ENCODE measurements at regions not wholly inside any gene's neighbourhood (a gene's known extent, or its start where the extent isn't known, plus 50 kb on each side); places are given as distances from the start of the nearest gene placed in this dataset.

DNA sequence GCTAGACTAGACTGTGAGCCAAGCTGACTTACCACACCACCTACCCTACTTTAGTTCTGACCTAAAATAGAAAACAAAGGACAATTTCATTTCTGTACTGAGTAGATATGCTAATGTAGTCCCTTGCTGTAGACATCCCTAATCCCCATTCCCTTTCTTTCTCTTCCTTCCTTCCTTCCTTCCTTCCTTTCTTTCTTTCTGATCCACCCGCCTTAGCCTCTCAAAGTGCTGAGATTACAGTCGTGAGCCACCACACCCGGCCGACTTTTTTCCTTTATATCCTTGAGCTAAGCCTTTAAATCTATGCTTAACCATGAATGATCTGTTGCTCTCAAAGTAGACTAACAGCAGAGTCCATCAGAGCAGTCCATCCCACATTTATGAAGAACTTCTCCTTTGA lies 465.0 kb downstream of the SLITRK6 start:
- Mint-ChIP-seq H3K36me3 (no peaks in the 10 kb centered on the region), H3K4me3 (no peak overlapping the region), H3K27me3 (no peaks in the 10 kb centered on the region), H3K27ac (no peak overlapping the region), H3K4me1 (no peaks in the 10 kb centered on the region), H3K9me3 (peaks cover 3% of the 10 kb centered on the region)
- no peak for ATAC-seq

DNA sequence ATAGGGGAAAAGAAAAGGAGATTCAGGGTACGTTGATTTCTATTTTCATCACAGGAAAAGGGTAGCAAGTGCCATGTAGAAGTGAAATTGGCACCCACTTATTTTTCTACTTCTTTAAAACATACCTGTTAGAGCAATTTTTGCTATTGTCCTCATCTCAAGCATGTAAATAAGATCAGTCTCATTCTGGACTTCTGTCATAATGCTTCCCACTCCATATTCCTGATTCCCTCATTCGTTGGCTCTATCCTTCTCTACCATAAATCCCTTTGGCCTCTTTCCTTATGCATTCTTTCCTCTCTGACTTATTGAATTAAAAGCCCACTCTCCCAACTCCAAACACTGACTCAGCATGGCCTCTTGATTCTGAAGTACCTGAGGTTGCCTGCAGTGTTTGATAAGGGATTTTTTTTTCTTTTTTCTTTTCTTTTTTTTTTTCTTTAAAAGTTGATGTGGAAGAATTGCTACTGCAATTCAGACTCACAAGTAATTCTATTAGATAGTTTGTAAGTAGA lies 465.7 kb downstream of the SLITRK6 start:
- no peak overlapping the region for H3K27ac Mint-ChIP-seq
- no peaks in the 10 kb centered on the region for H3K27me3 Mint-ChIP-seq
- H3K4me3 Mint-ChIP-seq, result no peak overlapping the region
- H3K9me3 Mint-ChIP-seq, result peaks cover 3% of the 10 kb centered on the region
- no peak for ATAC-seq
- H3K36me3 Mint-ChIP-seq, result no peaks in the 10 kb centered on the region
- H3K4me1 Mint-ChIP-seq, result no peaks in the 10 kb centered on the region

- no peaks in the 10 kb centered on the region for H3K27me3 Mint-ChIP-seq
- H3K4me1 Mint-ChIP-seq, result no peaks in the 10 kb centered on the region
- no peak overlapping the region for H3K27ac Mint-ChIP-seq
- no peak overlapping the region for H3K4me3 Mint-ChIP-seq
- peaks cover 3% of the 10 kb centered on the region for H3K9me3 Mint-ChIP-seq
- no peak for ATAC-seq
- H3K36me3 Mint-ChIP-seq, result no peaks in the 10 kb centered on the region
Observed at GRCh38 chr13:85332615-85333014, 466.6 kb downstream of the SLITRK6 start.

DNA sequence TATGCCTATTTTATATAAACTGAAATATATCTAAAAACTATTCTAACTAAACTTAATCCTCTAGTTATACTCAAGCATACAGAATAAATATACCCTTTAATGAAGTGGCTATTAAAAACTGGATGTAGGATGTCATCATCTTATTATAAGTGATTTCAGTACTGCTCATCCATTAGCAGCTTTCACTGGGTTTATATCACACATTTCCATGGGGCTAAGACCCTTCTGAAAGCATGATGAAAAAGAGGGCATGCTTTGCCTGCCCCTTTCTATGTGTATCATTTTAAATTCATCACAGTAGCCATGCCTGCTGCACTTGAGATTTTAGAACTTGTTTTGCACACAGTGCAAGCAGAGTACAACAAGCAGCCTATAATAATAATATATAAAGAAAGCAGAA lies 477.5 kb downstream of the SLITRK6 start:
- no peaks in the 10 kb centered on the region for H3K27me3 Mint-ChIP-seq
- H3K4me3 Mint-ChIP-seq, result no peak overlapping the region
- peaks cover 4% of the 10 kb centered on the region for H3K9me3 Mint-ChIP-seq
- no peak overlapping the region for H3K27ac Mint-ChIP-seq
- no peaks in the 10 kb centered on the region for H3K4me1 Mint-ChIP-seq
- no peak for ATAC-seq
- no peaks in the 10 kb centered on the region for H3K36me3 Mint-ChIP-seq

GRCh38 chr13:85317781-85318180 lies 481.4 kb downstream of the SLITRK6 start:
- H3K27me3 Mint-ChIP-seq, result no peaks in the 10 kb centered on the region

GRCh38 chr13:85316506-85317025 lies 482.7 kb downstream of the SLITRK6 start:
- H3K27me3 Mint-ChIP-seq, result no peaks in the 10 kb centered on the region
- no peak overlapping the region for H3K27ac Mint-ChIP-seq
- no peaks in the 10 kb centered on the region for H3K4me1 Mint-ChIP-seq
- peaks cover 4% of the 10 kb centered on the region for H3K9me3 Mint-ChIP-seq
- no peak for ATAC-seq
- no peak overlapping the region for H3K4me3 Mint-ChIP-seq
- no peaks in the 10 kb centered on the region for H3K36me3 Mint-ChIP-seq

More at GRCh38 chr13:85317781-85318180, 481.4 kb downstream of the SLITRK6 start:
- Mint-ChIP-seq H3K36me3 (no peaks in the 10 kb centered on the region), H3K4me1 (no peaks in the 10 kb centered on the region), H3K9me3 (peaks cover 4% of the 10 kb centered on the region), H3K4me3 (no peak overlapping the region), H3K27ac (no peak overlapping the region)
- ATAC-seq, result no peak

- no peak for ATAC-seq
Observed at GRCh38 chr13:85314686-85315085, 484.5 kb downstream of the SLITRK6 start.

GRCh38 chr13:85313761-85314503 lies 485.3 kb downstream of the SLITRK6 start:
- no peak for ATAC-seq
- no peaks in the 10 kb centered on the region for H3K27me3 Mint-ChIP-seq
- H3K9me3 Mint-ChIP-seq, result peaks cover 4% of the 10 kb centered on the region
- H3K27ac Mint-ChIP-seq, result no peak overlapping the region
- H3K4me1 Mint-ChIP-seq, result no peaks in the 10 kb centered on the region
- H3K36me3 Mint-ChIP-seq, result no peaks in the 10 kb centered on the region
- no peak overlapping the region for H3K4me3 Mint-ChIP-seq

More at GRCh38 chr13:85314686-85315085, 484.5 kb downstream of the SLITRK6 start:
- Mint-ChIP-seq H3K4me1 (no peaks in the 10 kb centered on the region), H3K27ac (no peak overlapping the region), H3K9me3 (peaks cover 4% of the 10 kb centered on the region), H3K27me3 (no peaks in the 10 kb centered on the region), H3K4me3 (no peak overlapping the region), H3K36me3 (no peaks in the 10 kb centered on the region)

- ATAC-seq, result no peak
- peaks cover 3% of the 10 kb centered on the region for H3K9me3 Mint-ChIP-seq
- H3K4me1 Mint-ChIP-seq, result no peaks in the 10 kb centered on the region
- H3K27ac Mint-ChIP-seq, result no peak overlapping the region
- no peaks in the 10 kb centered on the region for H3K36me3 Mint-ChIP-seq
- H3K4me3 Mint-ChIP-seq, result no peak overlapping the region
- H3K27me3 Mint-ChIP-seq, result no peaks in the 10 kb centered on the region
Observed at GRCh38 chr13:85312071-85312470, 487.1 kb downstream of the SLITRK6 start.

DNA sequence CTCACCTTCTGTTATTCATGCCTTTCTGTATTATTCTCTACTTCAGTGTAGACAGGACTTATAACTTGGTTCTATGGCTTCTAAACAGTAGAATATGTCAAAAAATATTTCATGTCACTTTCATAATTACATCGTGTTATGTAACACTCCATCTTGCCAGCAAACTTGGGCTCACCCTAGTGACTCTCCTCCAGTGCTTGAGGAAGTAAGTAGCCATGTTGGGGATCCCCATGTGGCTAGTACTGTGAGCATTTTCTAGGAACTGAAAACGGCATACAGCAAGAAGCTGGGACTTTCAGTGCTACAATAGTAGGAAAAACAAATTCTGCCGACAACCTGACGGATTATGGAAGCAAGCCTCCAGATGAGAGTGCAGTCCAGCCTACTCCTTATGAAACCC lies 495.6 kb downstream of the SLITRK6 start:
- ATAC-seq, result peak; percentile 41
- Mint-ChIP-seq H3K4me3 (no peak overlapping the region), H3K36me3 (no peaks in the 10 kb centered on the region), H3K9me3 (peaks cover 3% of the 10 kb centered on the region), H3K27me3 (no peaks in the 10 kb centered on the region), H3K27ac (no peak overlapping the region), H3K4me1 (no peaks in the 10 kb centered on the region)

DNA sequence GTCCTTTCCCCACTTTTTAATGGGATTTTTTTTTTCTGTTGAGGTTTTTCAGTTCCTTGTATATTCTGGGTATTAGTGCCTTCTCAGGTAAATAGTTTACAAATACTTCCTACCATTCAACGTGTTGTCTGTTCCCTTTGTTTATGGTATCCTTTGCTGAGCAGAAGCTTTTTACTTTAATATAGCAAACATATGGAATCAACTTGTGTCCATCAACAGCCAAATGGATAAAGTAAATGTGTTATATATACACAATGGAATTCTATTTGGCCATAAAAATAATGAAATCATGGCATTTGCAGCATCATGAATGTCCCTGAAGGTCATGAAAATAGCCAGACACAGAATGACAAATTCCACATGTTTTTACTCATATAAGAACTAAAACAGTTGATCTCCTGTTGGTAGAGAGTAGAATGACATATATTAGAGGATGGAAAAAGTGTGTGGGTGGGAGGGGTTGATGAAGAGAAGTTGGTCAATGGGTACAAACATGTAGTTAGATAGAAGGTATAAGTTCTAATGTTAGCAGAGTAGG lies 500.8 kb downstream of the SLITRK6 start:
- Mint-ChIP-seq H3K4me3 (no peak overlapping the region), H3K36me3 (no peaks in the 10 kb centered on the region), H3K27me3 (no peaks in the 10 kb centered on the region), H3K9me3 (no peaks in the 10 kb centered on the region), H3K27ac (no peak overlapping the region), H3K4me1 (no peaks in the 10 kb centered on the region)
- no peak for ATAC-seq

DNA sequence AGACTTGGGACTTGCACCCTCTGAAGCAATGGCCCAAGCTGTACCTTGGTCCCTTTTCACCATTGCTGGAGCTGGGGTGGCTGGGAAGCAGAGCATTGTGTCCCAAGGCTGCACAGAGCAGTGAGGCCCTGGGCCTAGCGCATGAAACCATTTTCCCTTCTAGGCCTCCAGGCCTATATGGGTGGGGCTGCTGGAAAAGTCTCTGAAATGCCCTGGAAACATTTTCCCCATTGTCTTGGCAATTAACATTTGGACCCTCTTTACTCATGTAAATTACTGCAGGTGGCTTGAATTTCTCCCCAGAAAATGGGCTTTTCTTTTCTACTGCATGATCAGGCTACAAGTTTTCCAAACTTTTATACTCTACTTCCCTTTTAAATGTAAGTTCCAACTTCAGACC lies 510.5 kb downstream of the SLITRK6 start:
- Mint-ChIP-seq H3K4me1 (no peaks in the 10 kb centered on the region), H3K27ac (no peak overlapping the region), H3K9me3 (peaks cover 7% of the 10 kb centered on the region), H3K4me3 (no peak overlapping the region), H3K36me3 (no peaks in the 10 kb centered on the region), H3K27me3 (no peaks in the 10 kb centered on the region)
- ATAC-seq, result no peak

DNA sequence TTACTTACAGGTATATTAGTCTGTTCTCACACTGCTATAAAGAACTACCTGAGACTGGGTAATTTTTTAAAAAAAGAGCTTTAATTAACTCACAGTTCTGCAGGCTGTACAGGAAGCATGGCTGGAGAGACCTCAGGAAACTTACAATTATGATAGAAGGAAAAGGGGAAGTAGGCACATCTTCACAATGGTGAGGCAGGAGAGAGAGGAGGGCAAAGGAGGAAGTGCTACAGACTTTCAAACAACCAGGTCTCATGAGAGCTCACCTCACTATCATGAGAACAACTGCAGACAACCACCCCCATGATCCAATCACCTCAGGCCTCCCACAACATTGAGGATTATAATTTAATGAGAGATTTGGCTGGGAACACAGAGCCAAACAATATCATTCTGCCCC lies 511.7 kb downstream of the SLITRK6 start:
- Mint-ChIP-seq H3K9me3 (peaks cover 7% of the 10 kb centered on the region), H3K27ac (no peak overlapping the region), H3K4me3 (no peak overlapping the region), H3K27me3 (no peaks in the 10 kb centered on the region), H3K36me3 (no peaks in the 10 kb centered on the region), H3K4me1 (no peaks in the 10 kb centered on the region)
- ATAC-seq, result no peak

- Mint-ChIP-seq H3K4me1 (no peaks in the 10 kb centered on the region), H3K27me3 (no peaks in the 10 kb centered on the region), H3K36me3 (no peaks in the 10 kb centered on the region), H3K9me3 (peaks cover 7% of the 10 kb centered on the region), H3K4me3 (no peak overlapping the region), H3K27ac (no peak overlapping the region)
- ATAC-seq, result no peak
Observed at GRCh38 chr13:85286081-85286480, 513.1 kb downstream of the SLITRK6 start.

DNA sequence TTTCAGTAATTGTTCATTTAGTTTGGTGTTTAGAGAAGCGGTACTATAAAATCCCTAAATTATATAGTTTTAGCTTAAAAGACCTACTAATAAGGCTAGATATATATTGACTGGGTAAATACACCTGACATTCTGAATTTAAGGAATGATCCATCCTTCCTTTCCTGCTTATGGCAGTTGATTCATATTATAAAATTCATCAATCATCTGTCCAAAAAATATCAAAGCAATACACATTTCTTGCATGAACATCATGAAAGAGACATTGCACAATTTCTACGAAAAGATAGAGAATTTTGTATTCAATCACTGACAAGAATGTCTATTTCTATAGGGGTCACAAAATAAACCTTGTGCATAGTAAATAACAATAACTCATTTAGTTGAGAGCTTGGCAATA lies 514.9 kb downstream of the SLITRK6 start:
- Mint-ChIP-seq H3K27ac (no peak overlapping the region), H3K4me3 (no peak overlapping the region), H3K9me3 (peaks cover 5% of the 10 kb centered on the region), H3K36me3 (no peaks in the 10 kb centered on the region), H3K4me1 (no peaks in the 10 kb centered on the region), H3K27me3 (no peaks in the 10 kb centered on the region)
- ATAC-seq, result no peak

DNA sequence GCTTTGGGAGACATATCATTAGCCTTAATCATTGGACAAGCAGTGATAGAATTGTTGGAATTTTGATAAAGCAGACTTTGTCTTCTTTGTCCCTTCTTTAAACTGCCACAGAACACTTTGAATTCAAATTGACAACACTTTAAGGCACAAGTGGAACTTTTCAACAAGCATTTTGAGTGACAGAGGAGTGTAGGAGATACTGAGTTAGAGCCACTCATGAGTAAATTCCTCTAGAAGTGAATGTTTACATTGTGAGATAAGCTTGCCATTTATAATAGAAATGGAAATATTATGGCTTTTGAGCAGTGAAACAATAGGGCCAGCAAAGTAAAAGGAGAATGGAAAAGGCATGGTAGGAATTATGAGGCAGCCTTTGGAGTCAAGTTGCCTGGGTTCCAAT lies 515.8 kb downstream of the SLITRK6 start:
- Mint-ChIP-seq H3K27ac (no peak overlapping the region), H3K9me3 (peaks cover 3% of the 10 kb centered on the region), H3K27me3 (no peaks in the 10 kb centered on the region), H3K36me3 (no peaks in the 10 kb centered on the region), H3K4me1 (no peaks in the 10 kb centered on the region), H3K4me3 (no peak overlapping the region)
- no peak for ATAC-seq

All from stimulated activated memory B cell treated with anti-CD40 and anti-IgM and Interleukin-4, amounts not matched to agents 10 μg/mL and 1 μg/mL and 100 μg/mL, for 72 hours (primary cell).